ENCODE measurements at regions not wholly inside any gene's neighbourhood (a gene's known extent, or its start where the extent isn't known, plus 50 kb on each side); places are given as distances from the start of the nearest gene placed in this dataset.

DNA sequence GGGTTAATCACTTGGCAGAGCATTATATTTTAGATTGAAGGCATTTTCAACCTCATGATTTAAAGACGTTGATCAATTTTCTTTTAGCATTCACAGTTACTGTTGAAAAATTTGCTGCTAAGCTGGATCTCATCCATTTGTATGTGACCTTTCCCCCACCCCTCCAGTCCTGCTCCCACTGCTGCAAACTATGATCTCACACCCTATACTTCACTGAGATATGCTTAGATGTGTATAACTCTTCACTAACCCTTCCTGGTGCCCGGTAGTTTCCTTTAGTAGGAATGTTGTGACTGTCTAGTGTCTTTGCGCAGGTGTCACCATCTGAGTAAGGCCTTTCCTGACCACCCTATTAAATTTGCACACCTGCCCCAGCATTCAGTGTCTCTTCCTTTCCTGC is 67.0 kb upstream of the C1orf21 start:
- H3K27me3 ChIP-seq: no peaks in the 10 kb centered on the region
- WGBS (ENCODE audit: insufficient coverage, low coverage, low lambda C conversion rate, missing lambda C conversion rate): 87% methylated on average over 3 of the region's 3 CpGs
- H3K4me3 ChIP-seq: no peak overlapping the region
- no peak for ATAC-seq
- no peak overlapping the region for H3K27ac ChIP-seq
- DNase-seq: no peak
- TF ChIP-seq POLR2A (IDR thresholded peaks at IDR 0.05): no peak
- TF ChIP-seq, protein P1, sequence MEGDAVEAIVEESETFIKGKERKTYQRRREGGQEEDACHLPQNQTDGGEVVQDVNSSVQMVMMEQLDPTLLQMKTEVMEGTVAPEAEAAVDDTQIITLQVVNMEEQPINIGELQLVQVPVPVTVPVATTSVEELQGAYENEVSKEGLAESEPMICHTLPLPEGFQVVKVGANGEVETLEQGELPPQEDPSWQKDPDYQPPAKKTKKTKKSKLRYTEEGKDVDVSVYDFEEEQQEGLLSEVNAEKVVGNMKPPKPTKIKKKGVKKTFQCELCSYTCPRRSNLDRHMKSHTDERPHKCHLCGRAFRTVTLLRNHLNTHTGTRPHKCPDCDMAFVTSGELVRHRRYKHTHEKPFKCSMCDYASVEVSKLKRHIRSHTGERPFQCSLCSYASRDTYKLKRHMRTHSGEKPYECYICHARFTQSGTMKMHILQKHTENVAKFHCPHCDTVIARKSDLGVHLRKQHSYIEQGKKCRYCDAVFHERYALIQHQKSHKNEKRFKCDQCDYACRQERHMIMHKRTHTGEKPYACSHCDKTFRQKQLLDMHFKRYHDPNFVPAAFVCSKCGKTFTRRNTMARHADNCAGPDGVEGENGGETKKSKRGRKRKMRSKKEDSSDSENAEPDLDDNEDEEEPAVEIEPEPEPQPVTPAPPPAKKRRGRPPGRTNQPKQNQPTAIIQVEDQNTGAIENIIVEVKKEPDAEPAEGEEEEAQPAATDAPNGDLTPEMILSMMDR (IDR thresholded peaks at IDR 0.05): no peak
- no peaks in the 10 kb centered on the region for H3K36me3 ChIP-seq
- intact Hi-C loops (cut with DNase I): no loop called here
- no peaks in the 10 kb centered on the region for H3K4me1 ChIP-seq
- H3K9me3 ChIP-seq: no peaks in the 10 kb centered on the region

DNA sequence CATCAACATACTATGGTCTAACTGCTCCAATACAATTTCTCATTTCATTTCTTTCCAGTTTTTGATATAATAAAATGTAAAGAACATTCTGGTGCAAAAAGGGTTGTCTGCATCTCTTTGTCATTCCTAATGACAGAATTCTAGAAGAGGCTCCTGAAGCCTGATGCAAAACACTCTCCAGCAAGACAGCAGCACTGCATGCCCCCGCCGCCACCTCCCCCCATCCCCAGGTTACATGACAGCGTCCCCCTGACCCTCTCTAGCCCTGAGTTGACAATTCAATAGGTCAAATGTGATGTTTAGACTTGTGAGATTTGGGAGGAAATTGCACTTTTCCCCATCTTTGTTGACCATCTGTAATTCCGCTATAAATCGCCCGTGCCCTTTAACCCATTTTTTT is 64.6 kb upstream of the C1orf21 start:
- TF ChIP-seq, protein P1 (IDR thresholded peaks at IDR 0.05): no peak
- no peak for TF ChIP-seq POLR2A (IDR thresholded peaks at IDR 0.05)
- WGBS (ENCODE audit: insufficient coverage, low coverage, low lambda C conversion rate, missing lambda C conversion rate): 42% methylated on average over 6 of the region's 6 CpGs
- intact Hi-C loops (cut with DNase I): no loop called here

DNA sequence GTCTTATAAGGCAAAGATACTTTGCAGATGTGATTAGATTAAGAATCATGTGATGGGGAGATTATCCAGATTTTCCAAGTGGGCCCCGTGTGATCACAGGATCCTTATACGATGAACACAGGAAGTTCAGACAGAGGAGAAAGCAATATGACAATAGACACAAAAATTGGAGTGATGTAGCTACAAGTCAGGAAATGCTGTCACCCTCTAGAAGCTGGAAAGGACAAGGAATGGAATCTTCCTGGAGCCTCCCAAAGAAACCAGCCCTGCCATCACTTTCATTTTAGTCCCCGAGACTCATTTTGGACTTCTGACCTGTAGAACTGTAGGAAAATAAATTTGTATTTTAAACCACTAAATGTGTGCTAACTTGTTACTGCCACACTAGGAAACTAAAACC is 61.9 kb upstream of the C1orf21 start:
- WGBS (ENCODE audit: insufficient coverage, low coverage, low lambda C conversion rate, missing lambda C conversion rate): 59% methylated on average over 3 of the region's 3 CpGs
- ATAC-seq: peak; percentile 28 to 51 (median 44)
- intact Hi-C loops (cut with DNase I): no loop called here
- H3K36me3 ChIP-seq: no peaks in the 10 kb centered on the region
- H3K27ac ChIP-seq: no peak overlapping the region
- peak overlapping the region in 1 of 3 donors; percentile 13 for H3K4me3 ChIP-seq
- no peaks in the 10 kb centered on the region for H3K4me1 ChIP-seq
- TF ChIP-seq, protein P1 (IDR thresholded peaks at IDR 0.05): no peak
- no peak for TF ChIP-seq POLR2A (IDR thresholded peaks at IDR 0.05)
- no peak for DNase-seq
- H3K27me3 ChIP-seq: no peaks in the 10 kb centered on the region
- H3K9me3 ChIP-seq: no peaks in the 10 kb centered on the region

More for the DNA sequence above, 64.6 kb upstream of the C1orf21 start:
- ATAC-seq (no peak), DNase-seq (no peak)
- no peaks in the 10 kb centered on the region for H3K36me3 ChIP-seq
- H3K4me1 ChIP-seq: no peaks in the 10 kb centered on the region
- H3K27me3 ChIP-seq: no peaks in the 10 kb centered on the region
- H3K9me3 ChIP-seq: no peaks in the 10 kb centered on the region
- H3K27ac ChIP-seq: no peak overlapping the region
- no peak overlapping the region for H3K4me3 ChIP-seq

DNA sequence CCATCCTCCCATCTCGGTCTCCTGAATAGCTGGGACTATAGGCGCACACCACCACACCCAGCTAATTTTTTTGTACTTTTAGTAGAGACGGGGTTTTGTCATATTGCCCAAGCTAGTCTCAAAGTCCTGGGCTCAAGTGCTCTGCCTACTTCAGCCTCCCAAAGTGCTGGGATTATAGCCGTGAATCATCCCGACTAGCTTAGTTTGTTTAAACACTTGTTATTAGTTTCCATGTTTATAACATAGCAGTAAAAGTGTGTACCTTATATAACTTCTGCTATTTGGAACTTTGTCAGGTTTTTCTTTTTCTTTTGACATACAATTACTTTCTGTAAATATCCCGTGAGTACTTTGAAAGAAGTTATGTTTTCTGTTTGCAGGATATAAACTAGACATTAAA is 60.6 kb upstream of the C1orf21 start:
- ATAC-seq (no peak), DNase-seq (no peak)
- H3K36me3 ChIP-seq: no peaks in the 10 kb centered on the region
- whole genome bisulfite sequencing (ENCODE audit: insufficient coverage, low coverage, low lambda C conversion rate, missing lambda C conversion rate): 83% methylated on average over 6 of the region's 6 CpGs
- intact Hi-C loops (cut with DNase I): no loop called here
- no peak overlapping the region for H3K27ac ChIP-seq
- TF ChIP-seq, protein P1 (IDR thresholded peaks at IDR 0.05): no peak
- no peak for TF ChIP-seq POLR2A (IDR thresholded peaks at IDR 0.05)
- H3K27me3 ChIP-seq: no peaks in the 10 kb centered on the region
- H3K9me3 ChIP-seq: no peaks in the 10 kb centered on the region
- H3K4me3 ChIP-seq: no peak overlapping the region
- no peaks in the 10 kb centered on the region for H3K4me1 ChIP-seq

All from right lobe of liver (tissue), 6 donors.